NCI-H446 treated with DMSO at 0.1 percent for 48 hours (cell line): ENCODE measurements at regions not wholly inside any gene's neighbourhood (a gene's known extent, or its start where the extent isn't known, plus 50 kb on each side); places are given as distances from the start of the nearest gene placed in this dataset.

Experiments used
- DNase-seq: peaks from one replicate; lab custom pipeline; 2025; lab: John Stamatoyannopoulos, UW

GRCh38 chr1:112219267-112219666, 176.7 kb upstream of the CTTNBP2NL start:
- DNase-seq: no peak

GRCh38 chr1:112230232-112230631, 165.8 kb upstream of the CTTNBP2NL start:
- DNase-seq: no peak

- DNase-seq: no peak
Observed at GRCh38 chr1:112231331-112231730, 164.7 kb upstream of the CTTNBP2NL start.

- no peak for DNase-seq
Observed at GRCh38 chr1:112232848-112233247, 163.2 kb upstream of the CTTNBP2NL start.

- DNase-seq: no peak
Observed at GRCh38 chr1:112234710-112235109, 161.3 kb upstream of the CTTNBP2NL start.

GRCh38 chr1:112237983-112238545, 157.9 kb upstream of the CTTNBP2NL start:
- DNase-seq: no peak

GRCh38 chr1:112239683-112240330, 156.2 kb upstream of the CTTNBP2NL start:
- no peak for DNase-seq

GRCh38 chr1:112242470-112242869, 153.5 kb upstream of the CTTNBP2NL start:
- no peak for DNase-seq

GRCh38 chr1:112244131-112244530, 151.9 kb upstream of the CTTNBP2NL start:
- DNase-seq: no peak

GRCh38 chr1:112245114-112245513, 150.9 kb upstream of the CTTNBP2NL start:
- no peak for DNase-seq

GRCh38 chr1:112247036-112247597, 148.9 kb upstream of the CTTNBP2NL start:
- DNase-seq: peak; percentile 34

- no peak for DNase-seq
Observed at GRCh38 chr1:112247961-112248360, 148.1 kb upstream of the CTTNBP2NL start.

GRCh38 chr1:112250892-112251291, 145.1 kb upstream of the CTTNBP2NL start:
- DNase-seq: no peak

- DNase-seq: no peak
Observed at GRCh38 chr1:112251766-112252506, 144.1 kb upstream of the CTTNBP2NL start.

GRCh38 chr1:112253366-112253765, 142.6 kb upstream of the CTTNBP2NL start:
- DNase-seq: no peak

GRCh38 chr1:112255080-112255479, 140.9 kb upstream of the CTTNBP2NL start:
- DNase-seq: no peak

GRCh38 chr1:112256411-112256810, 139.6 kb upstream of the CTTNBP2NL start:
- peak; percentile 68 for DNase-seq

GRCh38 chr1:112257043-112257835, 138.8 kb upstream of the CTTNBP2NL start:
- no peak for DNase-seq

- no peak for DNase-seq
Observed at GRCh38 chr1:112260699-112261098, 135.3 kb upstream of the CTTNBP2NL start.

GRCh38 chr1:112262316-112262715, 133.7 kb upstream of the CTTNBP2NL start:
- no peak for DNase-seq

GRCh38 chr1:112263042-112263441, 133.0 kb upstream of the CTTNBP2NL start:
- DNase-seq: no peak

- DNase-seq: no peak
Observed at GRCh38 chr1:112263453-112263852, 132.6 kb upstream of the CTTNBP2NL start.
